GM12892 (cell line): ENCODE measurements at regions not wholly inside any gene's neighbourhood (a gene's known extent, or its start where the extent isn't known, plus 50 kb on each side); places are given as distances from the start of the nearest gene placed in this dataset.

ENCODE experiments used
- POLR2A ChIP-seq: IDR thresholded peaks from 2 replicates; pipeline ENCODE4 v1.6.1; 2011; ENCODE audit warnings: low read depth, low read length, control low read depth
- POLR2AphosphoS5 ChIP-seq: IDR thresholded peaks from 2 replicates; pipeline ENCODE4 v1.6.1; 2011; ENCODE audit warnings: low read depth, low read length, control low read depth
- TAF1 ChIP-seq: IDR thresholded peaks from 2 replicates; pipeline ENCODE4 v1.6.1; 2011; ENCODE audit warnings: low read depth, mild to moderate bottlenecking, control low read depth, low read length, borderline replicate concordance

- TF ChIP-seq POLR2AphosphoS5: no peak
- TF ChIP-seq POLR2A: no peak
- no peak for TF ChIP-seq TAF1
Measured at GRCh38 chr1:4084446-4084845, 184.4 kb upstream of the C1orf174 start.
